ENCODE measurements at regions not wholly inside any gene's neighbourhood (a gene's known extent, or its start where the extent isn't known, plus 50 kb on each side); places are given as distances from the start of the nearest gene placed in this dataset.

DNA sequence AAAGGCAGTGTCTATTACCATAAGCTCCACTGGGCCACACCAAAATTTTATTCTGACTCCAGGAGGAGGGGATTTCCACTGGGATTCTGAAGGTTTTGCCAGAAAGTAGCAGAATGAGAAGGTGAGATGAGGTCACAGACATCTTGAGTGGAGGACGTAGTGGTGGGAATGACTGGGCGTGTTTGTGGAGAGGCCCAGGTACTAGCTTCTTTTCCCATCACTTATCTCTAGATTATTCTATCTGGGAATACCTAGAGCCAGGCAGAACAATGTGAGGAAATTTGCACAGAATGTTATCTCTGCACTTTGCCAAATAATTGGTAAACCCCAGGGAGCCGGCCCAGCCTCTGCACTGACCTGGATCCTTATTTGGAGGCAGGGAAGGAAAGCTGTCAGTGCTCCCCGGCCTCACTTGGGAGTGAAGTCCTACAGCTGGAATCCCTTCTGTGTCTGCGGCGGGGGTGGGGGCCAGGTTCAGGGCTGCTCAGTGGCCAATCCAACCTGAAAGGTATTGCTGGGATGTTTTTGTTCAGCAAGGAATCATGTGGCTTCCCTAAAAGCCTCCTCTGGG, 129.4 kb downstream of the C12orf75 start:
- no peak for TF ChIP-seq NFYC (CRISPR knock-in tag; IDR thresholded peaks at IDR 0.05)
- TF ChIP-seq, protein P1, sequence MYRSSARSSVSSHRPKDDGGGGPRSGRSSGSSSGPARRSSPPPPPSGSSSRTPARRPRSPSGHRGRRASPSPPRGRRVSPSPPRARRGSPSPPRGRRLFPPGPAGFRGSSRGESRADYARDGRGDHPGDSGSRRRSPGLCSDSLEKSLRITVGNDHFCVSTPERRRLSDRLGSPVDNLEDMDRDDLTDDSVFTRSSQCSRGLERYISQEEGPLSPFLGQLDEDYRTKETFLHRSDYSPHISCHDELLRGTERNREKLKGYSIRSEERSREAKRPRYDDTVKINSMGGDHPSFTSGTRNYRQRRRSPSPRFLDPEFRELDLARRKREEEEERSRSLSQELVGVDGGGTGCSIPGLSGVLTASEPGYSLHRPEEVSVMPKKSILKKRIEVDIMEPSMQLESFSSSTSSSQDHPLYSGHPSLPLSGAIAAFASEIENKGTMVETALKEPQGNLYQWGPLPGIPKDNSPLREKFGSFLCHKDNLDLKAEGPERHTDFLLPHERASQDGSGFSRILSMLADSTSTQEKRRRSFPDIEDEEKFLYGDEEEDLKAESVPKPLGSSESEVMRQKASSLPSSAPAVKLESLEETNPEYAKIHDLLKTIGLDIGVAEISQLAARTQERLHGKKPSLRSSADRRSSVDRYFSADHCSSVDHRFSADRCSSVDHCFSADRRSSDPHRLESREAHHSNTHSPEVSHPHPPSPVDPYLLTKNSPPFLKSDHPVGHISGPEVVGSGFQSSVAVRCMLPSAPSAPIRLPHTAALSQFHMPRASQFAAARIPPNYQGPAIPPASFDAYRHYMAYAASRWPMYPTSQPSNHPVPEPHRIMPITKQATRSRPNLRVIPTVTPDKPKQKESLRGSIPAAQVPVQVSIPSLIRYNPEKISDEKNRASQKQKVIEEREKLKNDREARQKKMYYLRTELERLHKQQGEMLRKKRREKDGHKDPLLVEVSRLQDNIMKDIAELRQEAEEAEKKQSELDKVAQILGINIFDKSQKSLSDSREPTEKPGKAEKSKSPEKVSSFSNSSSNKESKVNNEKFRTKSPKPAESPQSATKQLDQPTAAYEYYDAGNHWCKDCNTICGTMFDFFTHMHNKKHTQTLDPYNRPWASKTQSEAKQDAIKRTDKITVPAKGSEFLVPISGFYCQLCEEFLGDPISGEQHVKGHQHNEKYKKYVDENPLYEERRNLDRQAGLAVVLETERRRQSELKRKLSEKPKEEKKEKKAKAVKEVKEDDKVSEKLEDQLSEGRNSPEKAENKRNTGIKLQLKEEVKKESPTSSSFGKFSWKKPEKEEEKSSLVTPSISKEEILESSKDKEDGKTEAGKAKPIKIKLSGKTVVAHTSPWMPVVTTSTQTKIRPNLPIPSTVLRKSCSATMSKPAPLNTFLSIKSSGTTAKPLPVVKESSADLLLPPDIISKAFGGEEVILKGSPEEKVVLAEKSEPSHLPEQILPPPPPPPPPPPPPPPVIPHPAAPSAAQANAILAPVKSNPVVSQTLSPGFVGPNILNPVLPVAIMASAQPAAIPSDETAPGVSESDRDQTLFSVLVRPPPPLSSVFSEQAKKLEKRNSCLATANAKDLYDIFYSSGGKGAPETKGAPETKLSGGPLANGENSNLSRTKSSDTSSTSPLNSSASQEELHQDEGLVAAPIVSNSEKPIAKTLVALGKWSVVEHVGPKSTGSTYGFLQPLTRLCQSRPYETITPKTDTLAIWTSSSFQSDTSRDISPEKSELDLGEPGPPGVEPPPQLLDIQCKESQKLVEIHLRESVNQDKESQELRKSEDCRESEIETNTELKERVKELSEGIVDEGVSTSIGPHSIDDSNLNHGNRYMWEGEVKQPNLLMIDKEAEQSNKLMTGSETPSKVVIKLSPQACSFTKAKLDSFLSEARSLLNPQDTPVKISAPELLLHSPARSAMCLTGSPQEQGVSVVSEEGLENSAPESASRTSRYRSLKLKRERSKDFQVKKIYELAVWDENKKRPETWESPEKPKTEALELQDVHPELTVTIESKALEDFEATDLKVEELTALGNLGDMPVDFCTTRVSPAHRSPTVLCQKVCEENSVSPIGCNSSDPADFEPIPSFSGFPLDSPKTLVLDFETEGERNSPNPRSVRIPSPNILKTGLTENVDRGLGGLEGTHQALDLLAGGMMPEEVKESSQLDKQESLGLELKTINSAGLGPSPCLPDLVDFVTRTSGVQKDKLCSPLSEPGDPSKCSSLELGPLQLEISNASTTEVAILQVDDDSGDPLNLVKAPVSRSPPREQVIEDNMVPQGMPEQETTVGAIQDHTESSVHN (CRISPR knock-in tag; IDR thresholded peaks at IDR 0.05), result no peak
- TF ChIP-seq EP300 (IDR thresholded peaks at IDR 0.05; ENCODE audit: low read depth in 2 of 2, low read length in 2 of 2), result no peak
- no peak for TF ChIP-seq EP300 (CRISPR knock-in tag; IDR thresholded peaks at IDR 0.05; ENCODE audit: borderline replicate concordance)
- no peak for TF ChIP-seq MEIS1 (CRISPR knock-in tag; IDR thresholded peaks at IDR 0.05; ENCODE audit: borderline replicate concordance)
- TF ChIP-seq POLR2AphosphoS5 (IDR thresholded peaks at IDR 0.05; ENCODE audit: low read depth, low read length), result no peak
- TF ChIP-seq SETDB1 (CRISPR knock-in tag; IDR thresholded peaks at IDR 0.05; ENCODE audit: borderline replicate concordance), result no peak
- TF ChIP-seq, protein P2, sequence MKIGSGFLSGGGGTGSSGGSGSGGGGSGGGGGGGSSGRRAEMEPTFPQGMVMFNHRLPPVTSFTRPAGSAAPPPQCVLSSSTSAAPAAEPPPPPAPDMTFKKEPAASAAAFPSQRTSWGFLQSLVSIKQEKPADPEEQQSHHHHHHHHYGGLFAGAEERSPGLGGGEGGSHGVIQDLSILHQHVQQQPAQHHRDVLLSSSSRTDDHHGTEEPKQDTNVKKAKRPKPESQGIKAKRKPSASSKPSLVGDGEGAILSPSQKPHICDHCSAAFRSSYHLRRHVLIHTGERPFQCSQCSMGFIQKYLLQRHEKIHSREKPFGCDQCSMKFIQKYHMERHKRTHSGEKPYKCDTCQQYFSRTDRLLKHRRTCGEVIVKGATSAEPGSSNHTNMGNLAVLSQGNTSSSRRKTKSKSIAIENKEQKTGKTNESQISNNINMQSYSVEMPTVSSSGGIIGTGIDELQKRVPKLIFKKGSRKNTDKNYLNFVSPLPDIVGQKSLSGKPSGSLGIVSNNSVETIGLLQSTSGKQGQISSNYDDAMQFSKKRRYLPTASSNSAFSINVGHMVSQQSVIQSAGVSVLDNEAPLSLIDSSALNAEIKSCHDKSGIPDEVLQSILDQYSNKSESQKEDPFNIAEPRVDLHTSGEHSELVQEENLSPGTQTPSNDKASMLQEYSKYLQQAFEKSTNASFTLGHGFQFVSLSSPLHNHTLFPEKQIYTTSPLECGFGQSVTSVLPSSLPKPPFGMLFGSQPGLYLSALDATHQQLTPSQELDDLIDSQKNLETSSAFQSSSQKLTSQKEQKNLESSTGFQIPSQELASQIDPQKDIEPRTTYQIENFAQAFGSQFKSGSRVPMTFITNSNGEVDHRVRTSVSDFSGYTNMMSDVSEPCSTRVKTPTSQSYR (CRISPR knock-in tag; IDR thresholded peaks at IDR 0.05; ENCODE audit: borderline replicate concordance), result no peak
- TF ChIP-seq ZNF660 (CRISPR knock-in tag; IDR thresholded peaks at IDR 0.05; ENCODE audit: borderline replicate concordance, low read depth), result no peak
- TF ChIP-seq ZBTB7A (CRISPR knock-in tag; IDR thresholded peaks at IDR 0.05), result no peak
- TF ChIP-seq ZNF3 (CRISPR knock-in tag; IDR thresholded peaks at IDR 0.05), result no peak
- no peak for TF ChIP-seq HDAC1 (CRISPR knock-in tag; IDR thresholded peaks at IDR 0.05)
- TF ChIP-seq POLR2A (IDR thresholded peaks at IDR 0.05; ENCODE audit: insufficient read depth in 1 of 2, low read depth in 2 of 2, low read length in 2 of 2), result no peak
